HCT116 (cell line): ENCODE measurements at regions not wholly inside any gene's neighbourhood (a gene's known extent, or its start where the extent isn't known, plus 50 kb on each side); places are given as distances from the start of the nearest gene placed in this dataset.

Source experiments
- ATAC-seq: fragments of 200-7000 bp; cut with Tn5 transposase; 2 replicates; pipeline ENCODE4 v1.9.1; 2020; ENCODE audit warnings: mild to moderate bottlenecking, moderate library complexity
- BruUV-seq: library from RNA; stranded (reverse); fragments of 400-500 nt; replicated peaks from 2 replicates; lab custom pipeline; 2021; lab: Mats Ljungman, UMichigan
- CTCF ChIA-PET: fragments of 300-600 bp; sonication (Branson Sonifier 250); formaldehyde crosslinking; loops from one replicate; lab custom pipeline; 2021; ENCODE audit warnings: antibody characterized with exemption; lab: Charles Lee
- POLR2A ChIA-PET: fragments of 300-600, 350-600 bp; sonication (Branson Sonifier 250); formaldehyde crosslinking; loops from one replicate; lab custom pipeline; 2021; ENCODE audit warnings: antibody characterized with exemption; lab: Charles Lee
- RAD21 ChIA-PET, 2 experiments: fragments of 300-600 bp; sonication (Branson Sonifier 250); formaldehyde crosslinking; loops; one replicate each; lab custom pipeline; 2023; ENCODE audit warnings: low total read pairs in 2 of 2; ENCODE audit not compliant: uncharacterized antibody in 2 of 2, unreplicated experiment in 2 of 2, low non-redundant PET in 1 of 2; lab: Charles Lee
- DNase-seq: peaks from one replicate; pipeline ENCODE4 v3.0.0-alpha.2; 2010; ENCODE audit warnings: low read depth, low spot score
- H2AFZ ChIP-seq: fragments of 200-600 bp; shearing (Covaris generic), sonication (generic); 2 replicates; pipeline ENCODE4 v1.6.1; 2017; ENCODE audit warnings: low read depth, mixed run types, mixed read lengths, antibody characterized with exemption, low read length; ENCODE audit not compliant: poor library complexity, severe bottlenecking
- H3K27ac ChIP-seq: 2 replicates; pipeline ENCODE4 v1.5.1; 2012; ENCODE audit warnings: low read depth, low read length
- H3K27me3 ChIP-seq: fragments of 200-600 bp; sonication (generic); 2 replicates; pipeline ENCODE4 v1.6.1; 2016; ENCODE audit warnings: mixed run types, low read length, mixed read lengths; ENCODE audit not compliant: insufficient read depth
- H3K36me3 ChIP-seq, 2 experiments: fragments of 200-500 bp in 1 of 2; fragments of 200-600 bp in 1 of 2; sonication (Bioruptor generic) in 1 of 2; sonication (generic) in 1 of 2; 2 replicates each; pipeline versions ENCODE4 v1.5.1 to v1.6.1; 2014 to 2016; ENCODE audit warnings: low read length in 2 of 2, inconsistent platforms in 1 of 2, mixed read lengths in 1 of 2, mixed run types in 1 of 2; ENCODE audit not compliant: insufficient read depth in 2 of 2, control insufficient read depth in 1 of 2
- H3K4me1 ChIP-seq, 2 experiments: fragments of 200-600 bp in 1 of 2; sonication (generic) in 1 of 2; 2 replicates each; pipeline versions ENCODE4 v1.5.1 to v1.6.1; 2012 to 2017; ENCODE audit warnings: low read length in 2 of 2, inconsistent platforms in 1 of 2, mild to moderate bottlenecking in 1 of 2, mixed read lengths in 1 of 2, mixed run types in 1 of 2, moderate library complexity in 1 of 2; ENCODE audit not compliant: insufficient read depth in 2 of 2, control insufficient read depth in 1 of 2
- H3K4me2 ChIP-seq: fragments of 200-600 bp; sonication (generic); 2 replicates; pipeline ENCODE4 v1.6.1; 2017; ENCODE audit warnings: mixed run types, low read length, mixed read lengths
- H3K4me3 ChIP-seq, 2 experiments: fragments of 200-600 bp in 1 of 2; sonication (generic) in 1 of 2; replicated peaks in 1 of 2; 2 replicates each; pipeline ENCODE4 v1.5.1; 2011 to 2016; ENCODE audit warnings: low read length in 2 of 2, control low read depth in 1 of 2, low read depth in 1 of 2, mild to moderate bottlenecking in 1 of 2, mixed read lengths in 1 of 2, mixed run types in 1 of 2
- H3K79me2 ChIP-seq: fragments of 200-600 bp; sonication (generic); 2 replicates; pipeline ENCODE4 v1.6.1; 2017; ENCODE audit warnings: mild to moderate bottlenecking, mixed run types, low read length, moderate library complexity, mixed read lengths; ENCODE audit not compliant: insufficient read depth
- H3K9ac ChIP-seq: fragments of 200-600 bp; sonication (generic); 2 replicates; pipeline ENCODE4 v1.6.1; 2016; ENCODE audit warnings: low read length, mixed read lengths
- H3K9me2 ChIP-seq: fragments of 200-600 bp; sonication (generic), shearing (Covaris generic); 2 replicates; pipeline ENCODE4 v1.6.1; 2017; ENCODE audit warnings: mixed run types, mild to moderate bottlenecking, moderate library complexity; ENCODE audit not compliant: insufficient read depth
- H3K9me3 ChIP-seq, 2 experiments: fragments of 200-500 bp in 1 of 2; fragments of 200-600 bp in 1 of 2; sonication (Bioruptor generic) in 1 of 2; sonication (generic) in 1 of 2; 2 replicates each; pipeline ENCODE4 v1.6.1; 2014 to 2017; ENCODE audit warnings: low read length in 2 of 2, mixed read lengths in 2 of 2, inconsistent platforms in 1 of 2, low read depth in 1 of 2, mild to moderate bottlenecking in 1 of 2, mixed run types in 1 of 2, moderate library complexity in 1 of 2; ENCODE audit not compliant: control insufficient read depth in 1 of 2, insufficient read depth in 1 of 2
- H4K20me1 ChIP-seq: fragments of 200-600 bp; sonication (generic), shearing (Covaris generic); 2 replicates; pipeline ENCODE4 v1.6.1; 2017; ENCODE audit warnings: mixed run types, mild to moderate bottlenecking, moderate library complexity; ENCODE audit not compliant: insufficient read depth
- ATF3 ChIP-seq: IDR thresholded peaks from 2 replicates; pipeline ENCODE4 v1.6.1; 2012
- CTCF ChIP-seq, 3 experiments: fragments of 200-600 bp in 1 of 3; sonication (generic) in 1 of 3; IDR thresholded peaks in 2 of 3; conservative IDR thresholded peaks in 1 of 3; 2 replicates each; pipeline ENCODE4 v1.5.1; 2012 to 2017; ENCODE audit warnings: low read depth in 2 of 3, low read length in 2 of 3, antibody characterized with exemption in 1 of 3, borderline replicate concordance in 1 of 3, control low read depth in 1 of 3, mild to moderate bottlenecking in 1 of 3, mixed read lengths in 1 of 3, mixed run types in 1 of 3, moderate library complexity in 1 of 3; ENCODE audit not compliant: insufficient read depth in 1 of 3
- EGR1 ChIP-seq: IDR thresholded peaks from 2 replicates; pipeline ENCODE4 v1.6.1; 2012; ENCODE audit warnings: low read depth
- JUND ChIP-seq: IDR thresholded peaks from 2 replicates; pipeline ENCODE4 v1.6.1; 2012
- POLR2AphosphoS5 ChIP-seq: IDR thresholded peaks from 2 replicates; pipeline ENCODE4 v1.6.1; 2011; ENCODE audit warnings: mild to moderate bottlenecking, low read depth, low read length, moderate library complexity
- REST ChIP-seq: IDR thresholded peaks from 2 replicates; pipeline ENCODE4 v1.6.1; 2012; ENCODE audit warnings: low read depth
- YY1 ChIP-seq: IDR thresholded peaks from 2 replicates; pipeline ENCODE4 v1.6.1; 2011; ENCODE audit warnings: low read length, low read depth, moderate library complexity, mild to moderate bottlenecking; ENCODE audit not compliant: insufficient replicate concordance; ENCODE audit errors: extremely low read depth
- ZBTB33 ChIP-seq: IDR thresholded peaks from 2 replicates; pipeline ENCODE4 v1.6.1; 2011; ENCODE audit warnings: mild to moderate bottlenecking, low read length, moderate library complexity; ENCODE audit not compliant: insufficient replicate concordance; ENCODE audit errors: extremely low read depth
- ZFX ChIP-seq: fragments of 450-650 bp; IDR thresholded peaks from 2 replicates; pipeline ENCODE4 v1.6.1; 2017
- intact Hi-C: fragments of 100-400 bp; cut with micrococcal nuclease; formaldehyde crosslinking; loops from 2 replicates; pipeline ENCODE4 v1.10.0; 2022

GRCh38 chr3:96225494-96225893 is 588.9 kb upstream of the EPHA6 start:
- Histone ChIP-seq H3K4me1 (no peaks in the 10 kb centered on the region; a peak in 1 of 4 replicates), H3K9me3 (peaks cover 11 to 21% of the 10 kb centered on the region in 2 experiments; a peak in 3 of 4 replicates), H3K27me3 (no peaks in the 10 kb centered on the region), H3K9me2 (no peaks in the 10 kb centered on the region), H4K20me1 (no peaks in the 10 kb centered on the region), H3K79me2 (no peaks in the 10 kb centered on the region), H3K9ac (no peak overlapping the region), H3K4me3 (no peak overlapping the region), H3K27ac (no peak overlapping the region), H2AFZ (no peak overlapping the region), H3K4me2 (no peak overlapping the region)
- CTCF ChIA-PET: no interaction called here
- ATAC-seq (no peak), DNase-seq (no peak)
- intact Hi-C loops: no loop called here
- TF ChIP-seq JUND (no peak), ZBTB33 (no peak), CTCF (IDR thresholded peaks at IDR 0.05 in 2 of 3, conservative IDR thresholded peaks at IDR 0.05 in 1 of 3; ENCODE audit: borderline replicate concordance in 1 of 3, insufficient read depth in 1 of 3, low read depth in 2 of 3, low read length in 2 of 3) (no peak)
- TF ChIP-seq, all 23 proteins: peak for 0
- H3K36me3 ChIP-seq: no peaks in the 10 kb centered on the region
- no TSS peak for BruUV-seq
- RAD21 ChIA-PET: no interaction called here
- POLR2A ChIA-PET: no interaction called here

- BruUV-seq: no TSS peak
- H3K4me3 ChIP-seq: no peak overlapping the region
- TF ChIP-seq ZBTB33 (no peak), ATF3 (no peak), EGR1 (no peak), ZFX (no peak), YY1 (no peak), POLR2AphosphoS5 (no peak), REST (no peak)
Observed at GRCh38 chr3:96233679-96234078, 580.7 kb upstream of the EPHA6 start.

More at GRCh38 chr3:96233679-96234078, 580.7 kb upstream of the EPHA6 start:
- CTCF ChIA-PET: no interaction called here
- intact Hi-C loops: no loop called here
- H3K4me1 ChIP-seq: no peaks in the 10 kb centered on the region
- ATAC-seq: no peak
- DNase-seq: no peak
- no peaks in the 10 kb centered on the region for H3K27me3 ChIP-seq
- POLR2A ChIA-PET: no interaction called here
- H3K9ac ChIP-seq: no peak overlapping the region
- no peak overlapping the region for H3K4me2 ChIP-seq
- H3K9me2 ChIP-seq: no peaks in the 10 kb centered on the region
- H4K20me1 ChIP-seq: no peaks in the 10 kb centered on the region
- H2AFZ ChIP-seq: no peak overlapping the region
- H3K36me3 ChIP-seq: no peaks in the 10 kb centered on the region
- H3K79me2 ChIP-seq: no peaks in the 10 kb centered on the region
- RAD21 ChIA-PET: no interaction called here
- peaks cover 9 to 13% of the 10 kb centered on the region in 2 experiments; a peak in 3 of 4 replicates for H3K9me3 ChIP-seq
- no peak overlapping the region for H3K27ac ChIP-seq
